Mesothelial cell of epicardium (in vitro differentiated cells): ENCODE measurements at regions not wholly inside any gene's neighbourhood (a gene's known extent, or its start where the extent isn't known, plus 50 kb on each side); places are given as distances from the start of the nearest gene placed in this dataset.

Source experiments
- DNase-seq, 2 experiments: peaks; one replicate each; pipeline ENCODE4 v3.0.0; 2021; ENCODE audit warnings: low spot score in 2 of 2; ENCODE audit not compliant: unreplicated experiment in 2 of 2
- H3K27ac Mint-ChIP-seq: 2 replicates; pipeline ENCODE4 v1.8.0; 2021; ENCODE audit warnings: mixed read lengths
- H3K27me3 Mint-ChIP-seq: 2 replicates; pipeline ENCODE4 v1.8.0; 2021; ENCODE audit warnings: low read depth, mixed read lengths
- H3K36me3 Mint-ChIP-seq: 2 replicates; pipeline ENCODE4 v1.8.0; 2021; ENCODE audit warnings: mixed read lengths
- H3K4me1 Mint-ChIP-seq: 2 replicates; pipeline ENCODE4 v1.8.0; 2021; ENCODE audit warnings: mixed read lengths
- H3K4me3 Mint-ChIP-seq: 2 replicates; pipeline ENCODE4 v1.8.0; 2021; ENCODE audit warnings: mild to moderate bottlenecking, moderate library complexity, mixed read lengths
- H3K9me3 Mint-ChIP-seq: 2 replicates; pipeline ENCODE4 v1.8.0; 2021; ENCODE audit warnings: mixed read lengths
- TF ChIP-seq, protein P1 (sequence below): fragments of 200-600 bp; sonication (generic); IDR thresholded peaks from one replicate; pipeline ENCODE4 v1.5.0; 2021; ENCODE audit warnings: antibody characterized with exemption; ENCODE audit not compliant: unreplicated experiment

DNA sequence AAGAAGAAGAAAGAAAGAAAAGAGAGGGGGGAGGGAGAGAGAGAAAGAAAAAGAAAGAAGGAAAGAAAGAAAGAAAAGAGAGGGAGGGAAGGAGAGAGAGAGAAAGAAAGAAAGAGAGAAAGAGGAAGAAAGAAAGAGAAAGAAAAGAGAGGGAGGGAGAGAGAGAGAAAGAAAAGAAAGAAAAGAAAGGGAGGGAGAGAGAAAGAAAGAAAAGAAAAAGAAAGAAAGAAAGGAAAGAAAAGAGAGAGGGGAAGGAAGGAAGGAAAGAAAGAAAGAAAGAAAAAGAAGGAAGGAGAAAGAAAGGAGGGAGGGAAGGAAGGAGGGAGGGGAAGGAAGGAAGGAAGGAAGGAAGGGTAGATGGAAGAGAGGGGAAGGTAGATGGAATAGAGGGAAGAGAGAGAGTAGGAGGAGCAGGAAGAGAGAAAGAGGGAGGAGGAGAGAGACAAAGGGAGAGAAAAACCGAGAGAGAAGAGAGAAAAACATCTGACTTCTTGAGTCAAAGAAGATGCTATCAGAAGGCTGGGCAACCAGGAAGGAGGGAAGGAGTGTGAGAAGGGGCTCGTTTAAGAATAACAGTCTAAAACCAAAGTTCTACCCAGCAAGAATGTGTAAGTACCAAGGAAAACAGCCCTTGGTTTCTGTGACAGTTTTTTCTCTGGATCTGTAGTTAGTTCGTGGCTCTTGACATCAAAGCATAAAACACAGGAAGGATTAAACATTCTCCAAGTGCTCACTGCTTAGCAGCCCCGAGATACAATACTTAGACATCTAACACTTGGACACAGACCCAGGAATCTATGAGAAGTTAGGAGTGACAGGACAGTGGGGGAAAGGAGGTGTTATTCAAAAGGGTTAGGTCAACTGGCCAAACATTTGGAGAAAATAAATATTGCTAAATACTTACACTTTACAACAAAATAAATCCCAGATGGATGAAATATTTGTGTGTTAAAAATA is 131.9 kb upstream of the STMND1 start:
- peaks cover 24% of the 10 kb centered on the region for H3K27me3 Mint-ChIP-seq
- H3K27ac Mint-ChIP-seq = no peak overlapping the region
- no peaks in the 10 kb centered on the region for H3K9me3 Mint-ChIP-seq

DNA sequence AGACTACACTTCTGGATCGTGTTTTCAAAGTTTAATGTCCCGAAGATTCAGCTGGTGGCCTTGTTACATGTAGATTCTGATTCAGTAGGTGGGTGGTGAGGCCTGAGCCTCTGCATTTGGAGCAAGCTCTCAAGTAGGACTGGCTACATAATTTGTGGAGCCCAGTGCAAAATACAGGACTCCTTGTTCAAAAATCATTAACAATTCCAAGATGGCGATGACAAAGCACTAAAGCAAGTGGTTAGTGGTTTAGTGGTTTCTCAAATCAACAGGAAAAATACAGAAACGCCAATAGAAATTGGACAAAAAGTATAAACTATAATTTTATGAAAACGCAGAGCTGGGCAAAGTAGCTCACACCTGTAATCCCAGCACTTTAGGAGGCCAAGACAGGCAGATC is 133.7 kb upstream of the STMND1 start:
- no peak for DNase-seq
- H3K36me3 Mint-ChIP-seq = no peaks in the 10 kb centered on the region
- peaks cover 22% of the 10 kb centered on the region for H3K4me1 Mint-ChIP-seq
- no peak overlapping the region for H3K4me3 Mint-ChIP-seq
- peaks cover 15% of the 10 kb centered on the region for H3K27me3 Mint-ChIP-seq
- H3K27ac Mint-ChIP-seq = no peak overlapping the region
- H3K9me3 Mint-ChIP-seq = no peaks in the 10 kb centered on the region
- TF ChIP-seq, protein P1, sequence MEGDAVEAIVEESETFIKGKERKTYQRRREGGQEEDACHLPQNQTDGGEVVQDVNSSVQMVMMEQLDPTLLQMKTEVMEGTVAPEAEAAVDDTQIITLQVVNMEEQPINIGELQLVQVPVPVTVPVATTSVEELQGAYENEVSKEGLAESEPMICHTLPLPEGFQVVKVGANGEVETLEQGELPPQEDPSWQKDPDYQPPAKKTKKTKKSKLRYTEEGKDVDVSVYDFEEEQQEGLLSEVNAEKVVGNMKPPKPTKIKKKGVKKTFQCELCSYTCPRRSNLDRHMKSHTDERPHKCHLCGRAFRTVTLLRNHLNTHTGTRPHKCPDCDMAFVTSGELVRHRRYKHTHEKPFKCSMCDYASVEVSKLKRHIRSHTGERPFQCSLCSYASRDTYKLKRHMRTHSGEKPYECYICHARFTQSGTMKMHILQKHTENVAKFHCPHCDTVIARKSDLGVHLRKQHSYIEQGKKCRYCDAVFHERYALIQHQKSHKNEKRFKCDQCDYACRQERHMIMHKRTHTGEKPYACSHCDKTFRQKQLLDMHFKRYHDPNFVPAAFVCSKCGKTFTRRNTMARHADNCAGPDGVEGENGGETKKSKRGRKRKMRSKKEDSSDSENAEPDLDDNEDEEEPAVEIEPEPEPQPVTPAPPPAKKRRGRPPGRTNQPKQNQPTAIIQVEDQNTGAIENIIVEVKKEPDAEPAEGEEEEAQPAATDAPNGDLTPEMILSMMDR = no peak

More for the DNA sequence above, 131.9 kb upstream of the STMND1 start:
- H3K4me3 Mint-ChIP-seq = no peak overlapping the region
- DNase-seq = no peak
- no peaks in the 10 kb centered on the region for H3K36me3 Mint-ChIP-seq
- TF ChIP-seq, protein P1 = no peak
- H3K4me1 Mint-ChIP-seq = peaks cover 14% of the 10 kb centered on the region

DNA sequence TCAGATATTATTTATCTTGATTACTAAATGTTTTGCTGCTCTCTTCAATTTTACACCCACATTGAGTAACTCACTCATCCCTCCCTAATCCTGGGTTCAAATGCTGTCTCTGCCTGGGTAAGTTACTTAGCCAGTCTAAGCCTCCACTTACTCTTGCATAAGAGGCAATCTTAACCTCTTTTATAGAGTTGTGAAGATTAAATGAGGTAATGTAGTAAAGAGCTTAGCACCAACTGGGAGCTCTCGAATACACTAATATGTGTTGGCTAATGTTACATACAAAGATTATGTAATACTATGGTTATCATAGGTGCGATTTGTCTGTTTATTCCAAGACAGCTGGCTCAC is 134.4 kb upstream of the STMND1 start:
- Mint-ChIP-seq H3K4me3 (no peak overlapping the region), H3K9me3 (no peaks in the 10 kb centered on the region), H3K27me3 (peaks cover 10% of the 10 kb centered on the region), H3K36me3 (no peaks in the 10 kb centered on the region), H3K4me1 (peaks cover 22% of the 10 kb centered on the region), H3K27ac (no peak overlapping the region)
- TF ChIP-seq, protein P1 = no peak
- no peak for DNase-seq

DNA sequence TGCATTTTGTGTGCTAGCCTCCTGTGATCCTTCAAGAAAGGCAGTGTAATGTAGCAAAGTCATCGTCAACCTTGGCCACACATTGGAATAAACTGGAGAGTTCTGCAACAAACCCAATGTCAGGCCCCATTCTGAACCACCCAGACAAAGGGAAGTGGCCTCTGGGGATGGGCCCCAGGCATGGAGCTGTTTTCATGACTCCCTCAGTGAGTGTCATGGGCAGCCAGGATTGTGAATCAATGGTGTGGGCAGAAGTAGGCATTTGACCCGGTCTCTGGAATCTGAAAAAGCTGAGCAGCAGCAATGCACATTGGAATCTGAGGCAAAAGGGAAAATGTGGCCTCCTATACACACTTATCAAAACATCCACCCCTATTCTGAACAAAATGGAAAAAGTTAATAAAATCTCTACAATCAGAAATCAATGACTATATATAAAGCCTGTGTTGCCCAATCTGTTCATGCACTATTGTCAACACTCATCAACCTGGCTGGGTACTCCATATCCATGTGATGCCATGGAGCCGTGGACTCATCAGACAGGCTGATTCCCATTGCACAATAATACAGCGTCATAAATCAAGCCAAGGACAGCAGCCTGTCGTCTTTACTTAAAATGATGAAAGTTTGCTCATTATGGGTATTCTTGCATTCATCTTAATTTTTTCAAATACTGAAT is 134.9 kb upstream of the STMND1 start:
- Mint-ChIP-seq H3K4me3 (no peak overlapping the region), H3K36me3 (no peaks in the 10 kb centered on the region), H3K27ac (no peak overlapping the region), H3K4me1 (peaks cover 22% of the 10 kb centered on the region), H3K27me3 (peaks cover 9% of the 10 kb centered on the region), H3K9me3 (no peaks in the 10 kb centered on the region)
- DNase-seq = no peak
- TF ChIP-seq, protein P1 = no peak

DNA sequence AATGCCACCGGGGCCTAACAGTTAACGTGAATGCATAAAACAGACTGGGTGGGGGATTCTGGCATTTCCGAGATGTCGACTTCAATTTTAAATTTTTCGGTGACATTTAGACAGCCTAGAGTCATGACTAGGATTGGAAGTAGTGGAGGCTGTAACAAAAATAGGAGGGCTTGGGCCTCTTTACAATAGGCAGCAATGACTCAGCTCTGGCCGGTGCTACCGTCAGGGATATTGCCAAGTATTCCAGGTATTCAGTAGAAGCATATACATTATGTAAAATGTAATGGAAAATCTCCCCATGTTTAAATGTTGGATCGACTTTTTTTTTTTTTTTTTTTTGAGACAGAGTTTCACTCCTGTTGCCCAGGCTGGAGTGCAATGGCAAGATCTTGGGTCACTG is 136.2 kb upstream of the STMND1 start:
- TF ChIP-seq, protein P1 = no peak
- Mint-ChIP-seq H3K4me3 (no peak overlapping the region), H3K27me3 (peaks cover 2% of the 10 kb centered on the region), H3K9me3 (no peaks in the 10 kb centered on the region), H3K4me1 (peaks cover 22% of the 10 kb centered on the region), H3K27ac (no peak overlapping the region), H3K36me3 (no peaks in the 10 kb centered on the region)
- DNase-seq = no peak
